NCI-H524 treated with DMSO at 0.1 percent for 48 hours (cell line): ENCODE measurements at regions not wholly inside any gene's neighbourhood (a gene's known extent, or its start where the extent isn't known, plus 50 kb on each side); places are given as distances from the start of the nearest gene placed in this dataset.
"Not testable (repeated sequence)": the region's sequence is repeated elsewhere in the genome, so short reads cannot be mapped to it uniquely, and the experiment has no call there.

Source experiments
- DNase-seq: peaks from one replicate; lab custom pipeline; 2025; lab: John Stamatoyannopoulos, UW

DNA sequence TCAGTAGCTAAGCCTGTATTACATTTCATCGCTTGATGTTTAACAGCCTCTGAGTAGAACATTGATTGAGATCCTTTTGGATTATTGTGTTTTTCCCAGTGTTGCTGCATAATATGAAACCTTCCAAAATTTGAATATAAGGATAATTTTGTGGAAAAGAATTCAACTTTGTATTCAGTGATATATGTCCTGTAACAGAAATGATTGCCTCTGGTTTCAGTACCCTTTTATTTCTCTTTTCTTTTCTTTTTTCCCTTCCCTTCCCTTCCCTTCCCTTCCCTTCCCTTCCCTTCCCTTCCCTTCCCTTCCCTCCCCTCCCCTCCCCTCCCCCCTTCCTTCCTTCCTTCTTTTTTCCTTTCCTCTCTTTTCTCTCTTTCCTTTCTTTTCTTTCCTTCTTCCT, 74.6 kb downstream of the UTRN start:
- no peak for DNase-seq

DNA sequence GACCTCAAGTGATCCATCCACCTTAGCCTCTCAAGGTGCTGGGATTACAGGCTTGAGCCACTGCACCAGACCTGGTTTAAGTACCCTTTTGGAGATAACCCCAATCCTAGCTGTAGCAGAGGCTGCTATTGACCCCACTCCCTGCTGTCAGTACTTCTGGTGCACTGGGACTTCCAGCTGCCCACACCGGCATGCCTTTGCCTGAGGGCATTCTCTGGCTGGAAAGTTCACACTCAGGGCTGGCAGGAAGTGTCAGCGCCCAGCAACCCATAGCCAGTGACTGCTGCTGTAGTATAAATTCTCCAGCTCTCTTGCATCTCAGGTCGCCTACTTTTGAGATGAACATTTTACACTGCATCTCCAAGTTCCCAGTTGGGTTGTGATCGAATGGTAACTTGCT, 75.3 kb downstream of the UTRN start:
- DNase-seq = no peak

DNA sequence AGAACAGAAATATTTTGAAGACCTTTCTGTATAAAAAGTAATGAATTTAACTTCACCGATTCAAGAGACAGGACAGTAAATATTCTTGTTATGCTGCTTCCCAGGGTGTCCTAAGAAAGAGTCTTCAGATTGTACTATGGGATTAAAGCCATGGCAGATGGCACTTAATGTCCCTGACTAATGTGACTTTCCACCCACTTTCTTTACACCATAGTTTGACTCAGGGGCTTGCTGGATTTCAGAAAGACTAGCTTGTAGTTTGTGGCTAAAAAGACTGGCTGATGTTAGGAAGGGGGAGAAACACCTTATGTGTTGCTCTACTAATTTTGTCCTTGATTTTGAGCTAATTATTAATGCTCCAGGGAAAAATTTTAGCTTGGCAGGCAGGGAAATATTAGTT, 75.9 kb downstream of the UTRN start:
- DNase-seq = peak; percentile 7

DNA sequence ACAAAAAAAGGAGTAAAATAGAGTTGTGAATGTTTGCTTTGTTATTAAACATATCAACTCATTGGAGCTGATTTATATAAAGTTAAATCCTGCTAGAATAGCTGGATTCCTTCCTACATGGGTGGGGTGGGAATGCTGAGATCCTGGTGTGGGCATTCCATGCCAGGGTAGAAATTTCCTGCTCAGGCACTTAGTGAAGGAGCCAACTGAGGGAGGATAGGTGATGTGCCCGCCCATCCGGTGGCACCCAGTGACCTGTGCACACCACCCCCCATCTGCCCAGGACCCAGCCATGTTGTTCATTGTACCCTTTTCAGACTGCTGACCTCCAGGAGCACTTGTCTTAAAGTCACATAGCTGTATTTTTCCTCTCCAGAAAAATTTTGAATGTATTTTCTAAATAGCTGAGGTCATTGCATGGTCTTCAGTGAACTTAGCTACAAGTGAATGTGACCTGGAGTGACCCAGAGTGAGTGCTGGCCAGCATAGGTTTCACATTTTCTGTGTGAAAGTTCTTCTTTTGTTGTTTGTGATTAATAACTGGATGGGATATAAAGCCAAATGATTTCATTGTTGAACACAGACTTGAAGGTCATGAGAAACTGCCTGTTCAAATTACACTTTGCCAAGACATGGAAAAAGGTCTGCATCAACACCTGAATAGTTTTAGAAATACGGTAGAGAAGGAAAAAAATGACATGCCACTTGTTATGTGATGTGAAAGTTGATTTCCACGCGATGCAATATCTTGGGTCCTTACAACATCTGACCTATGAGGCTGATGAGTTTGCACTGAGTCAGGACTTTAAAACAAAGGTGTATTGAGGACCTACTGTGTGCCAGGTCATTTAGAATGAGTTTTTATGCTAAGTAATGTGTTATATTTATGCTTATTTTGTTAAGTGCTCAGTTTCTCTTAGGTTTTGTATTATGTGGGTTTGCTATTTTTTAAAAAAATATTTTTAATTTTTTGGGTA, 77.2 kb downstream of the UTRN start:
- DNase-seq = no peak

DNA sequence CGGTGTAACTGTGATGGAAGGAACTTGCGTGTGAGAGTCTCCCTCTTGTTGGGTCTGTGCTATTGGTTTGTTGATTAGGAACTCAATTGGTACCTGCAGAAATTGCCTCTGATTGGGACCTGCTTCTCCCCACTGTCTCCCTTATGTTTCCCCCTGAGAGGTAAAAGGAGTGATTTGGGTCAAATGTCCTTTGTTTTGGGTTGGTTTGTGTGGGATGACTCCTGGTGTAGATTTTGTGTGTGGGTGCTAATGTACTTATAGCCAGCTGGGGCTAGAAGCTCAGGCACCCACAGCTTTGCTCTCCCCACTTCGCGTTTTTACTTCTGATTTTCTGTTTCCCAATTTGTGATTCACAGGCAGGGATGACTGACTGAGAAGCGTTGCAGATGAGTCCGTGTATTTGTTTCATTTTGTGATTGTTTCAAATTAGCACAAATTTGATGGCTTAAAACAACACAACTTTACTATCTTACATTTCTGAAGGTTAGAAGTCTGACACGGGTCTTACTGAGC, 79.1 kb downstream of the UTRN start:
- DNase-seq = no peak

DNA sequence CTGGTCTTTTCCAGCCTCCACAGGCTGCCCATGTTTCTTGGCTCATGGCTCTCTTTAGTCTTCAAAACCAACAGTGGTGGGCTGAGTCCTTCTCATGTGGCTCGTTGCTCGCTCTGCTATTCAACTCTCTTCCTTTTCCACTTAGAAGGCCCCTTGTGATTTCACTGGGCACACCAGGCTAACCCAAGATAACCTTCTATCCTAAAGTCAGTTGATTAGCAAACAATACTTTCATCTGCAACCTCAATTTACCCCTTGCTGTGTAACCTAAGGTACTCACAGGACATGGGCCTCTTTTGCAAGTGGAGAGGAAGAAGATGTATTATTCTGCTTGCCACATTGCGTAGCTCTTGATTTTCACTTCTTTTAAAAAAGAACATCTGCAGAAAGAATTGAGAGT, 79.6 kb downstream of the UTRN start:
- DNase-seq = no peak

DNA sequence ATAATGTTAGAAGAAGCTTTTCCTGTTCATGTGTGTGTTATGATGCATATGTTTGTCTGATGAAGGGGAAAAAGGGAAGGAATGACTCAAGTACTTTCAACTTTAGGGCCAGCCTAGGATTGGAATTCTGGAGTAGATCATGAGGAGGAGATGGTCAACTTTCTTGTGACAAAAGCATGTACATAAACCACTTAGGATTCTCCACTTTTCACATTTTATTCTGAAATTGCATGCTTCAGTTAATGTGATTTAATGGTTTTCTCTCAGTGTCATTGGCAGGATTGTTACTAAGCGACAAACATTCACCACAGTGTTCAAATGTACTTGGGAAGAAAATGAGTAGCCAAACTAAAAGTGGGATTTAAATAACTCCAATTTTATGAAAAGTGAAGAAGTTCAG, 80.1 kb downstream of the UTRN start:
- DNase-seq = no peak

DNA sequence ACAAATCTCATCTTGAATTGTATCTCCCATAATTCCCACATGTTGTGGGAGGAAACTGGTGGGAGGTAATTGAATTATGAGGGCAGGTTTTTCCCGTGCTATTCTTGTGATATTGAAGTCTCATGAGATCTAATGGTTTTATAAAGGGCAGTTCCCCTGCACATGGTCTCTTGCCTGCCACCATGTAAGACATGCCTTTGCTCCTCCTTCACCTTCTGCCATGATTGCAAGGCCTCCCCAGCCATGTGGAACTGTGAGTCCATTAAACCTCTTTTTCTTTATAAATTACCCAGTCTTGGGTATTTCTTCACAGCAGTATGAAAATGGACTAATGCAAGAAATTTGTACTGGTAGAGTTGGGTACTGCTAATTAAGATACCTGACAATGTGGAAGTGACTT, 84.6 kb downstream of the UTRN start:
- DNase-seq = not testable (repeated sequence)

DNA sequence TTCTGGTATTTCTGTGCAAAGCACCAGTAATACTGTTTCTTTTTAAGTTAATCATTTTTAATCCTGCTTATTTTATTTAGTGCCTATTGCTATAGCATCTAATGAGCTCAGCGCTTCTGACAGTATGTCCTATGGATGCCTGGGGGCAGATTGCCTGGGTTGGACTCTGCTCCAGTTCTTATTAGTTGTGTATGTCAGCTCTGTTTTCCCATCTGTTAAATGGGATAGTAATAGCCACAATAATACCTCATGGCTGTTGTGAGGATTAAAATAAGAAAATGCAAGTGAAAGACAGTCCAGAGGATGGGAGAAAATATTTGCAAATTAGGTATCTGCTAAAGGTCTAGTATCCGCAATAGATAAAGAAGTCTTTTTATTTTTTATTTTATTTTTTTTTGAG, 87.0 kb downstream of the UTRN start:
- DNase-seq = no peak

DNA sequence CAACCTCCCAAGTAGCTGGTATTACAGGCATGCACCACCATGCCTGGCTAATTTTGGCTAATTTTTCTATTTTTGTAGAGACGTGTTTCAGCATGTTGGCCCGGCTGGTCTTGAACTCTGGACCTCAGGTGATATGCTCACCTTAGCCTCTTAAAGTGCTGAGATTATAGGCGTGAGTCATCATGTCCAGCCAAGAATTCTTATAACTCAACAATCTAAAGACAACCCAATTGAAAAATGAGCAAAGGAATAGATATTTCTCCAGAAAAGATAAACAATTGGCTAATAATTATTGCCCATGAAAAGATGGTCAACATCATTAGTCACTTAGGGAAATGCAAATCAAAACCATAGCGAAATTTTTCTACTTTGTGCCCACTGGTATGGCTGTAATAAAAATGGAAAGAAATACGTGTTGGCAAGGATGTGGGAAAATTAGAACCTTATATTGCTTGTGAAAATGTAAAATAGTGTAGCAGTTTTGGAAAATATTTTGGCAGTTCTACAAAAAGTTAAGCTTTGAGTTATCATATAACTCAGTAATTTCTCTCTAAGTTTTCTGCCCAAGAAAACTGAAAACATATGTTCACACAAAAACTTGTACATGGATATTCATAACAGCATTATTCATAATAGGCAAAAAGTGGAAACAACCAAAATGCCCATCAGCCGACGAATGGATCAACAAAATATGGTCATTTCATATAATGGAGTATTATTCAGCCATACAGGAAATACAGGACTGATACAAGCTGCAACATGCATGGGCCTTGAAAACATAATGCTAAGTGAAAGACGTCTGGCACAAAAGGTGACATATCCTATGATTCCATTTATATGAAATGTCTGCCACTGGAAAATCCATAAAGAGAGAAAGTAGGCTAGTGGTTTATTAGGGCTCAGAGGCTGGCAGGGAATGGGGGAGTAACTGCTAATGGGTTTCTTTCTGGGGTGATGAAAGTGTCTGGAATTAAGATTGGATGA, 87.8 kb downstream of the UTRN start:
- no peak for DNase-seq

DNA sequence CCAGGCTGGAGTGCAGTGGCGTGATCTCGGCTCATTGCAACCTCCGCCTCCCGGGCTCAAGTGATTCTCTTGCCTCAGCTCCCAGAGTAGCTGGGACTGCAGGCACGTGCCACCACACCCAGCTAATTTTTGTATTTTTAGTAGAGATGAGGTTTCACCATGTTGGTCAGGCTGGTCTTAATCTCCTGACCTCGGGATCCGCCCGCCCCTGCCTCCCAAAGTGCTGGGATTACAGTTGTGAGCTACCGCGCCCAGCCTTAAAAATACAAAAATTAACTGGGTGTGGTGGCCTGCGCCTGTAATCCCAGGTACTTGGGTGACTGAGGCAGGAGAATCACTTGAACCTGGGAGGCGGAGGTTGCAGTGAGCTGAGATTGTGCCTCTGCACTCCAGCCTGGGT, 89.4 kb downstream of the UTRN start:
- DNase-seq = not testable (repeated sequence)

DNA sequence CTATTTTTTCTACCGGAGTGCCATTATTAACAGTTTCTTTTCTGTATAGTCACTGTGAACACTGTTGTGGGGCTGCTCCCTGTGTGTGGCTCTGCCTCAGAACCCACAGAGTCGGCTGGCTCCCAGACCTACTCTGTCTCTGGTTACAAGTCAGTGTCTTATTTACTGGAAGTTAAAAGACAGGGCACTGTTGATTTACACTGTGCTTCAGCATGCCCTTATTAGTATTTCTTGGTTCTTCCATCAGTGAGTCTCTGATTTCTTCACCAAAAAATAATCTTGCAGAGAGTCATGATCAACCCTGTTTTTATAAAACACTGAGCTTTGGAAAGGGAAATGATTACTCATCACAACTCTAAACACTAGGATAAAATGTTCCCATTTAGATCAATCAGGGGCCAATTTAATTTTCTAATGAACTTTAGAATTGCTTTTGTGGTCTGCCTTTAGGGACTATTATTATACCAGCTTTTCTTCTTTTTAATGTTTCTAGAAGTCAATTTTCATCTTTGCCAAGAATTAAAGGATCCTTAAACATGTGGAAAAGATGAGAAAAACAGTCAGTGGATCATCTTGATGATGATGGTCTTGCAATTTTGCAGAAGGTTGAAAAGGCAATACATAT, 92.6 kb downstream of the UTRN start:
- DNase-seq = no peak

DNA sequence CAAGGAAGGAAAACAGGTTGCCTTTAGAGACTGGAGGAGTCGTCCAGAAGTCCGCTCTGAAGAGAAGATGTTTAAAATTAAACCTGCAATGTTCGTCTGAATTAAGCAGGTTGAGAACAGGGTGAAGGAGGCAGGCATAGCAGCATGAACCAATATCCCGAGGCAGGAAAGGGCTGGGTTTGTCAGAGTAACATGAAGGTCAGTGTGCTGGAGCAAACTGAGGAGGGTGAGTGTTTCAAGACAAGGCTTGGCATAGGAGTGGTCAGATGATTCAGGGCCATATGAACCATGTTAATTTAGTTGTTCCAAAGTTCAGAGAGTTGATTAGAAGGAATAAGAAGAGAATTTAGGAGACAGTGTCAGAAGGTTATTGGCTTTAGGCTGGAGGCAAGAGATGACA, 93.3 kb downstream of the UTRN start:
- DNase-seq = no peak

DNA sequence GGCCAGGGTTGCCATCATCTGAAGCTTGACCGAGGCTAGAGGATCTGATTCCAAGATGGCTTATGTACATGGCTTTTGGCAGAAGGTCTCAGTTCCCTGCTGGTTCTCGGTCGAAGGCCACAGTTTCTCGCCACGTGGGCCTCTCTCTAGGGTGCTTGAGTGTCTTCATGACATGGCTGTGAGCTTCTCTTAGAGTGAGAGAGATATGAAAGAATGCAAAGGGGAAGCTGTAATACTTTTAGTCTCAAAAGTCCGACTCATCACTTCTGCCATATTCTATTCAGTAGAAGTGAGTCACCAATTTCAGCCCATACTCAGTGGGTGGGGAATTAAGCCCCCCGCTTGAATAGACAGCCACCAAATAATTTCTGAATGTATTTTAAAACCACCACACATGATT, 94.2 kb downstream of the UTRN start:
- no peak for DNase-seq

DNA sequence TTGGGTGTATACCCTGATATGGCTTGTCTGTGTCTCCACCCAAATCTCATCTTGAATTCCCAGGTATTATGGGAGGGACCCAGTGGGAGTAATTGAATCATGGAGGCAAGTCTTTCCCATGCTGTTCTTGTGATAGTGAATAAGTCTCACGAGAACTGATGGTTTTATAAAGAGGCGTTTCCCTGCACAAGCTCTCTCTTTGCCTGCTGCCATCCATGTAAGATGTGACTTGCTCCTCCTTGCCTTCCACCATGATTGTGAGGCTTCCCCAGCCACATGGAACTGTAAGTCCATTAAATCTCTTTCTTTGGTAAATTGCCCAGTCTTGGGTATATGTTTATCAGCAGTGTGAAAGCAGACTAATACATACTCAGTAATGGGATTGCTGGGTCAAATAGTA, 96.4 kb downstream of the UTRN start:
- not testable (repeated sequence) for DNase-seq

DNA sequence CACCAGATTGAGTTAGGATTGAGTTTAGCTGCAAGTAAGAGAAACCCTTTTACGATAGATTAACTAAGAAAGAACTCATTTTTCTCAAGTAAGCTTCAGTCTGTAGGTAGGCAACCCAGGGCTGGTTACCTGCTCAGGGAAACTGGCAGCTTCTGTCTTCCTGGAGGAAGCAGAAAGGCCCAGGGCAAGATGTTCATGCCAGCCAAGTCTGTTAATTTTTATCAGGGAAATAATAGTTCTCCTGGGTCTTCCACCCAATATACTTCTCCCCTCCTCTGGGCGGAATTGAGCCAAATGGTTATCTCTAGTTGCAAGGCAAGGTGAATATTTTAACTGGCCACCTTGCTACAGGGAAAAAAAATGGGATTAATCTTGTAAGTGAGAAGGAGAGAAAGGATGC, 98.2 kb downstream of the UTRN start:
- DNase-seq = no peak

DNA sequence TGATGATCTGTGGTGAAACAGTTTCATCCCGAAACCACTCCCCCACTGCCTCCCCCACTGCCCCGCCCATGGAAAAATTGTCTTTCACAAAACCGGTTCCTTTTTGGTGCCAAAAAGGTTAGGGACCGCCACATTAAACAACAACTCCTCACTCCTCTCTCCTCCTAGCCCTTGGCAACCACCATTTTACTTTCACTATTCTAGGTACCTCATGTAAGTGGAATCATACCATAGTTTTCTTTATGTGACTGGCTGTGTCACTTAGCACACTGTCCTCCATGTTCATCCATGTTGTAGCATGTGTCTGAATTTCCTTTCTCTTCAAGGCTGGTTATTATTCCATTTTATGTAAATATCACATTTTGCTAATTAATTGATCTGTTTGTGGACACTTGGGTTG, 99.3 kb downstream of the UTRN start:
- no peak for DNase-seq

DNA sequence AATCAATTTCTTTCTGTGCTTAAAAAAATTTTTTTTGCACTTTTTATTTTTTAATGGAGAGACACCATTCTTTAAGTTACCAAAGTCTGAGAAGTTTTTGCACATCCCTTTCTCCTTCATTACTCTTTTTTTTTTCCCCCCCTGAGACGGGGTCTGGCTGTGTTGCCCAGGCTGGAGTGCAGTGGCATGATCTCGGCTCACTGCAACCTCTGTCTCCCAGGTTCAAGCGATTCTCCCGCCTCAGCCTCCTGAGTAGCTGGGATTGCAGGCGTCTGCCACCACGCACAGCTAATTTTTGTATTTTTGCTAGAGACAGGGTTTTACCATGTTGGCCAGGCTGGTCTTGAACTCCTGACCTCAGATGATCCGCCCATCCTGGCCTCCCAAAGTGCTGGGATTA, 104.3 kb downstream of the UTRN start:
- not testable (repeated sequence) for DNase-seq

DNA sequence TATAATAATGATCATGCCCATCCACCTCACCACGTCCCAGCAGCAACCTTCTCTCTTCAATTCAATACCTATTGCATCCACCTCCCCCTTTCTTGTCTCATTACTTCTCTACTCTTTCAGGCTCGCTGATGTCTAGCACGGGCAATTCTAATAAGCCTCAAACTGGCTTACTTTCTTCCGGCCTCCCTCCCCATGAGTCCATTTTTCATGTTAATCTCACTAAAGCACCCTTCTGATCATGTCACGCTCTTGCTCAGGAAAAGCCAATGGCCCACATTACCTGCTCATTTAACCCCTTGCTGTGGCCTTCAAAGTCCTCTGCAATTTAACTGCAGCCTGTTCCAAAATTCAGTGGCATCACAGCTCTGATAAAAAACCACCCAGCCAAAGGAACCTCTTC, 105.1 kb downstream of the UTRN start:
- DNase-seq = no peak

DNA sequence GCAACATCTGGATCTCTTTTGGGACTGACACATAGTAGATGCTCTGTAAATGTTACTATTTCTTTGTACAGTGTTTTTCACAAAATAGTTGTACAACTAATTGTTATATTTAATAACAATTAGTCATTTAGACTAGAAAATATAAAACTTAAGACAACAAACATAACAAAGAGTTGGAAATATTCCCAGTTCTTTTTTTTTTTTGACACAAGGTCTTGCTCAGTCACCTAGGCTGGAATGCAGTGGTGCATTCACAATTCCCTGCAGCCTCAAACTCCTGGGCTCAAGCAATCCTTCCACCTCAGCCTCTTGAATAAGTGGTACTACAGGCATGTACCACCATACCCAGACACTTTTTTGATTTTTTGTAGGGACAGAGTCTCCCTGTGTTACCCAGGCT, 105.8 kb downstream of the UTRN start:
- no peak for DNase-seq

DNA sequence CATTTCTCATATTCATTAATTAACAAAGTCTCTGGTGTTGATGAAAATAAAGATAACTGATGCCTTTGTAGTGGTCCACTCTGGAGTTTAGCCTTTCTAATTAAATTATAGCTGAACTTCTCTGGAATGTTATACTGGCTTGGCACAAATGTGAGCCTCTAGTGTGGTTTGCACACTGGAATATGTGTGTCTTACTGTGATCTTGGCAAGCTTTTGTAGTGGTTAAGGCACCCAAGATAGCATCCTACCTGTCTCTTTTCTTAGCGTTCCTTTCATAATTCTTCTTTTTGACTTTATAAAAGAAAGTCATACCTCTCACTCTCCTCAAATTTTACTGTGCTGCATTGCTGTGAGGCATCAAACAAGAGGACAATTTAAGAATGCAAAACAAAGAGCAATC, 107.4 kb downstream of the UTRN start:
- no peak for DNase-seq

DNA sequence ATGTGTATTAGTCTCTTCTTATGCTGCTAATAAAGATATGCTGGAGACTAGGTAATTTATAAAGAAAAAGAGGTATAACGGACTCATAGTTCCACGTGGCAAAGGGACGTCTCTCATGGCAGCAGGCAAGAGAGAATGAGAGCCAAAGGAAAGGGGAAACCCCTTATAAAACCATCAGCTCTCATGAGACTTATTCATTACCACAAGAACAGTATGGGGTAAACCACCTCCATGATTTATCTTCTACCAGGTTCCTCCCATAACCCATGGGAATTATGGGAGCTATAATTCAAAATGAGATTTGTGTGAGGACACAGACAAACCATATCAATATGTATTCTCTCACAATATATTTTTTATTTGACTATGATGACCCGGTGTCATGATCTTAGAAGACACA, 109.1 kb downstream of the UTRN start:
- no peak for DNase-seq
